ENCODE measurements at regions not wholly inside any gene's neighbourhood (a gene's known extent, or its start where the extent isn't known, plus 50 kb on each side); places are given as distances from the start of the nearest gene placed in this dataset.
"Not testable (repeated sequence)": the region's sequence is repeated elsewhere in the genome, so short reads cannot be mapped to it uniquely, and the experiment has no call there.

DNA sequence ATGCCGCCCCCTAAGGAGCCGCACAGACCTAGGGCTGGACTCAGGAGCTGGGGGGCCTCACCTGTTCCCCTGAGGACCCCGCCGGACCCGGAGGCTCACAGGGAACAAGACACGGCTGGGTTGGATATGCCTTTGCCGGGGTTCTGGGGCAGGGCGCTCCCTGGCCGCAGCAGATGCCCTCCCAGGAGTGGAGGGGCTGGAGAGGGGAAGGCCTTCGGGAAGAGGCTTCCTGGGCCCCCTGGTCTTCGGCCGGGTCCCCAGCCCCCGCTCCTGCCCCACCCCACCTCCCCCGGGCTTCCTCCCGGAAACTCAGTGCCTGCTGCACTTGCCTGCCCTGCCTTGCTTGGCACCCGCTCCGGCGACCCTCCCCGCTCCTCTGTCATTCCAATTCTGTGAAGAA, 91.6 kb downstream of the LACC1 start:
- intact Hi-C loops (cut with DNase I); H3K9me3 ChIP-seq (ENCODE audit: control insufficient read depth in 2 of 3, insufficient read depth in 1 of 3, low read length in 3 of 3); H3K4me1 ChIP-seq (ENCODE audit: control insufficient read depth in 2 of 3, insufficient read depth in 2 of 3, low read depth in 1 of 3, low read length in 3 of 3); DNase-seq; H3K27me3 ChIP-seq (ENCODE audit: control insufficient read depth, insufficient read depth, low read length); H3K4me3 ChIP-seq (ENCODE audit: low read length in 3 of 3); H3K27ac ChIP-seq (ENCODE audit: low read depth in 2 of 2, low read length in 2 of 2); FAIRE-seq; H3K36me3 ChIP-seq (ENCODE audit: control insufficient read depth in 2 of 3, insufficient read depth in 3 of 3, low read length in 3 of 3); H3K9ac ChIP-seq (ENCODE audit: low read length in 3 of 3): not testable (repeated sequence)

DNA sequence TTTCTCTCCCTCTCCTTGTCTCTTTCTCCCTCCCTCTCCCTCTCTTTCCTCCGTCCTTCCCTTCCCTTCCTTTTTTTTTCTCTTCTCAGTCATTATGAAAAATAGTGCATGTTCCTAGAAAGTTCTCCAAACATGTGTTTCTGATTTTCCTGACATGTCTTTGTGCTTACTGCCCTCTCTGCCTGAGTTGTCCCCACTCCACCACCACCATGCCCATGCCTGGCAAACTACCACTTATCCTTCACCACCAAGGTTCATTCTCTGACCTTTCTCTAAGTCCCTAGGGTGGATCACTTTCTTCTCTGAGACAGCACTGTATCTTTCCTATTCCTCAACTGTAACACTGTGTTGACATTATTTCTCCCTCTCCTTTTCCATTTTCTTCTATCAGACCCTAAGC, 98.2 kb downstream of the LACC1 start:
- intact Hi-C loops (cut with DNase I), result no loop called here
- Histone ChIP-seq H3K36me3 (ENCODE audit: control insufficient read depth in 2 of 3, insufficient read depth in 3 of 3, low read length in 3 of 3) (no peaks in the 10 kb centered on the region), H3K4me3 (ENCODE audit: low read length in 3 of 3) (no peak overlapping the region), H3K9ac (ENCODE audit: low read length in 3 of 3) (no peak overlapping the region), H3K27me3 (ENCODE audit: control insufficient read depth, insufficient read depth, low read length) (no peaks in the 10 kb centered on the region), H3K27ac (ENCODE audit: low read depth in 2 of 2, low read length in 2 of 2) (no peak overlapping the region), H3K9me3 (ENCODE audit: control insufficient read depth in 2 of 3, insufficient read depth in 1 of 3, low read length in 3 of 3) (no peaks in the 10 kb centered on the region), H3K4me1 (ENCODE audit: control insufficient read depth in 2 of 3, insufficient read depth in 2 of 3, low read depth in 1 of 3, low read length in 3 of 3) (no peaks in the 10 kb centered on the region)
- DNase-seq (no peak), FAIRE-seq (no peak)
- TF ChIP-seq, protein P1, sequence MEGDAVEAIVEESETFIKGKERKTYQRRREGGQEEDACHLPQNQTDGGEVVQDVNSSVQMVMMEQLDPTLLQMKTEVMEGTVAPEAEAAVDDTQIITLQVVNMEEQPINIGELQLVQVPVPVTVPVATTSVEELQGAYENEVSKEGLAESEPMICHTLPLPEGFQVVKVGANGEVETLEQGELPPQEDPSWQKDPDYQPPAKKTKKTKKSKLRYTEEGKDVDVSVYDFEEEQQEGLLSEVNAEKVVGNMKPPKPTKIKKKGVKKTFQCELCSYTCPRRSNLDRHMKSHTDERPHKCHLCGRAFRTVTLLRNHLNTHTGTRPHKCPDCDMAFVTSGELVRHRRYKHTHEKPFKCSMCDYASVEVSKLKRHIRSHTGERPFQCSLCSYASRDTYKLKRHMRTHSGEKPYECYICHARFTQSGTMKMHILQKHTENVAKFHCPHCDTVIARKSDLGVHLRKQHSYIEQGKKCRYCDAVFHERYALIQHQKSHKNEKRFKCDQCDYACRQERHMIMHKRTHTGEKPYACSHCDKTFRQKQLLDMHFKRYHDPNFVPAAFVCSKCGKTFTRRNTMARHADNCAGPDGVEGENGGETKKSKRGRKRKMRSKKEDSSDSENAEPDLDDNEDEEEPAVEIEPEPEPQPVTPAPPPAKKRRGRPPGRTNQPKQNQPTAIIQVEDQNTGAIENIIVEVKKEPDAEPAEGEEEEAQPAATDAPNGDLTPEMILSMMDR (IDR thresholded peaks at IDR 0.05; ENCODE audit: borderline replicate concordance, extremely low read depth, insufficient read depth), result no peak

DNA sequence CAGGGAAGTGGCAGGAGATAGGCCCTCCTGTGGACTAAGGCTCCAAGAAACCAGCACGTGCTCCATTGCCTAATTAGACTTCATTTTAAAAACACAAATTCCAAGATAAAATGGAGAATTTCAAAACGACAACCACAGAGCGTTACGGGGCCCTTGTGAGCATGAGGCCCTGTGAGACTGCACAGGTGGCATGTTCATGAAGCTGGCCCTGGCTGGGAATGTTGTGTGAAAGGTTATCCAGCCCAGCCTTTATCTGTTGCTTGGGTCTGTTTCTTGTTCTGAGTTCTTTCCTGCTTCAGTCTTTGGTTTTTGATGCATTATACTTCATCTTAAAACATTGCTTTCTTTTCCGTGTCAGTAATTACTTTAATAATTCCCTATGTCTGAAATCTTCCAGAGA, 99.0 kb downstream of the LACC1 start:
- Histone ChIP-seq H3K27me3 (ENCODE audit: control insufficient read depth, insufficient read depth, low read length) (no peaks in the 10 kb centered on the region), H3K36me3 (ENCODE audit: control insufficient read depth in 2 of 3, insufficient read depth in 3 of 3, low read length in 3 of 3) (no peaks in the 10 kb centered on the region), H3K27ac (ENCODE audit: low read depth in 2 of 2, low read length in 2 of 2) (no peak overlapping the region), H3K4me3 (ENCODE audit: low read length in 3 of 3) (no peak overlapping the region), H3K9ac (ENCODE audit: low read length in 3 of 3) (no peak overlapping the region), H3K9me3 (ENCODE audit: control insufficient read depth in 2 of 3, insufficient read depth in 1 of 3, low read length in 3 of 3) (no peaks in the 10 kb centered on the region), H3K4me1 (ENCODE audit: control insufficient read depth in 2 of 3, insufficient read depth in 2 of 3, low read depth in 1 of 3, low read length in 3 of 3) (no peaks in the 10 kb centered on the region)
- intact Hi-C loops (cut with DNase I), result no loop called here
- TF ChIP-seq, protein P1 (IDR thresholded peaks at IDR 0.05; ENCODE audit: borderline replicate concordance, extremely low read depth, insufficient read depth), result no peak
- DNase-seq (no peak), FAIRE-seq (no peak)

DNA sequence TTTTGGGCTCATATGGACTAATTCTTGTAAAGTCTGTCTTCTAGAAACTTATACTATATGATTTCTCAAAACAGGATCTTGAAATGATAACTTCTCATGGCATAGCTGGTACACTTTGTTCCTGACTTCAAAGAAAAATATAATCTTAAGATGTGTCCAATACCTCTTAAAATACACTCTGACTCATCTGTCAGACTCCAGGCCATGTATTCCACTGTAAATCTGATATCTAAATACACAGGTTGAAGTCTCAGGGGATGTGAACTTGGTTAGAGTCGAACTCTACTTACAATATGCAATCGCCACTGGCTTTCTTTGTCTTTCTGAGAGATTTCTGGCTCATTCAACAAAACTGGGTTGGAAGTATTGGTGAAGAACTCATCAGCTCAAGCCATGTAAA, 99.8 kb downstream of the LACC1 start:
- Histone ChIP-seq H3K4me1 (ENCODE audit: control insufficient read depth in 2 of 3, insufficient read depth in 2 of 3, low read depth in 1 of 3, low read length in 3 of 3) (no peaks in the 10 kb centered on the region), H3K9me3 (ENCODE audit: control insufficient read depth in 2 of 3, insufficient read depth in 1 of 3, low read length in 3 of 3) (no peaks in the 10 kb centered on the region), H3K27me3 (ENCODE audit: control insufficient read depth, insufficient read depth, low read length) (no peaks in the 10 kb centered on the region), H3K9ac (ENCODE audit: low read length in 3 of 3) (no peak overlapping the region), H3K36me3 (ENCODE audit: control insufficient read depth in 2 of 3, insufficient read depth in 3 of 3, low read length in 3 of 3) (no peaks in the 10 kb centered on the region), H3K27ac (ENCODE audit: low read depth in 2 of 2, low read length in 2 of 2) (no peak overlapping the region), H3K4me3 (ENCODE audit: low read length in 3 of 3) (no peak overlapping the region)
- TF ChIP-seq, protein P1 (IDR thresholded peaks at IDR 0.05; ENCODE audit: borderline replicate concordance, extremely low read depth, insufficient read depth), result no peak
- intact Hi-C loops (cut with DNase I), result no loop called here
- DNase-seq (no peak), FAIRE-seq (no peak)

All from kidney (tissue), 13 donors.